Mesodermal cell (in vitro differentiated cells): ENCODE measurements at regions not wholly inside any gene's neighbourhood (a gene's known extent, or its start where the extent isn't known, plus 50 kb on each side); places are given as distances from the start of the nearest gene placed in this dataset.
"Not testable (repeated sequence)": the region's sequence is repeated elsewhere in the genome, so short reads cannot be mapped to it uniquely, and the experiment has no call there.

Experiments used
- H3K27ac ChIP-seq: 2 replicates; pipeline ENCODE4 v1.7.0; 2013; ENCODE audit warnings: mild to moderate bottlenecking, low read depth, low read length, moderate library complexity; ENCODE audit not compliant: severe bottlenecking
- H3K36me3 ChIP-seq: 2 replicates; pipeline ENCODE4 v1.7.1; 2013; ENCODE audit warnings: mild to moderate bottlenecking, low read length, moderate library complexity; ENCODE audit not compliant: control insufficient read depth, insufficient read depth
- H3K4me1 ChIP-seq: one replicate; pipeline ENCODE4 v1.7.1; 2013; ENCODE audit warnings: mild to moderate bottlenecking, low read length; ENCODE audit not compliant: insufficient read depth, control insufficient read depth, poor library complexity, severe bottlenecking
- H3K4me3 ChIP-seq: 2 replicates; pipeline ENCODE4 v1.7.0; 2013; ENCODE audit warnings: low read length, control low read depth, mild to moderate bottlenecking; ENCODE audit not compliant: insufficient read depth, poor library complexity, severe bottlenecking; ENCODE audit errors: extremely low read depth
- H3K9me3 ChIP-seq: 2 replicates; pipeline ENCODE4 v1.7.1; 2013; ENCODE audit warnings: mild to moderate bottlenecking, low read length, moderate library complexity; ENCODE audit not compliant: control insufficient read depth
- WGBS, 2 experiments: methylation state at CpG; one replicate each; pipeline ENCODE4 v1.1.5; 2013; ENCODE audit warnings: missing lambda C conversion rate in 2 of 2; ENCODE audit not compliant: insufficient coverage in 2 of 2; 5-methylcytosine and 5-hydroxymethylcytosine counted together

DNA sequence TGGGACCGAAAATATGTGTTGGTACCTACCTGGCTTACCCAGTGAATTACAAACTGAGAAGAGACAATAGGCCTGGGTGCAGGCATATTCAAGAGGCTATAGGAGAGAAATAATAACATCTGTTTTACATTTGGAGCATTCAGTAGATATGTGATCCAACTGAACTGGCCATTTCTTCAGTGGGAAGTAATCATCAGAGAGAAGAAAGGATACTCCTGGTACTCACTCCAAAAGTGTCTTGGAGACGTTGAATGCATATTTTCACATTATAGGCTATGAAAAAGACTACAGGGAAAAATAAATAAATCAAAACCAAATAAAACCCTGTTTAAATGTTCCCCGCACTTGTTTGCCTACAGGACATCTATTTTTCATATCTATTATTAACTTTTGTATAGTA is 1680.3 kb downstream of the REEP3 start:
- Histone ChIP-seq H3K36me3 (no peaks in the 10 kb centered on the region), H3K27ac (no peak overlapping the region), H3K4me1 (no peaks in the 10 kb centered on the region), H3K9me3 (no peaks in the 10 kb centered on the region), H3K4me3 (no peak overlapping the region)
- WGBS, 2 experiments = 100% methylated on average over 1 of the region's 3 CpGs; no CpG with 5 or more reads in 1 of the 2 experiments

DNA sequence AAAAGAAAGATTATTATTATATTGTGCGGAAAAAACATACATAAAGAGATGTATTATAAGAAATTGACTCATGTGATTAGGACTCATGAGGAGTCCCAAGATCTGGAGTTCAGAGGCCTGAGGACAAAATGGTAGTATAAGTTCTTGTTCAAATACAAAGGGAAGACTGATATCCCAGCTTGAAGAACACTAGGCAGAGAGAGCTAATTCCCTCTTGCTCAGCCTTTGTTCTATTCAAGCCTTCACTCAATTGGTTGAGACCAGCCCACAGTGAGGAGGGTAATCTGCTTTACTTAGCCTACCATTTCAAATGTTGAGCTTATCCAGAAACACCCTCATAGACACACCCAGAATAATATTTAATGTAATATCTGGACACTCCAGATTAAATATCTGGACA is 1683.8 kb downstream of the REEP3 start:
- Histone ChIP-seq H3K9me3 (no peaks in the 10 kb centered on the region), H3K4me1 (no peaks in the 10 kb centered on the region), H3K27ac (no peak overlapping the region), H3K4me3 (no peak overlapping the region), H3K36me3 (no peaks in the 10 kb centered on the region)
- WGBS, 2 experiments = no CpG with 5 or more reads among the region's 1 CpG

DNA sequence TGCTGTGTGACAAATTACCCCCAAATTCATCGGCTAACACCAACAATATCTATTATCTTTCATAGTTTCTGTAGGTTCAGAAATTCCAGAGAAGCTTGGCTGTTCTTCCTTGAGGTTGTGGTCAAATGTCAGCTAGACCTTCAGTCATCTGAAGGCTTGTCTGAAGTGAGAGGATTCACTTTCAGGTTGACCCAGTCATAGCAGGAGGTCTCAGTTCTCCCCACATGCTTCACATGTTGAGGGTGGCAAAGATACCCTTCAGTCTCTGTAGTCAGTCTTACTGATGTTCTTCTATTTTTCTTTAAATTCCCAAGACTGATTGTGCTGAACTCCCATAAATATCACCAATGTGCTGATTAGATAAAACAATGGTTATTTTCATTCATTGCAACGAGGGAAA is 1692.0 kb downstream of the REEP3 start:
- no peak overlapping the region for H3K27ac ChIP-seq
- H3K36me3 ChIP-seq = no peaks in the 10 kb centered on the region
- no peaks in the 10 kb centered on the region for H3K4me1 ChIP-seq
- no peaks in the 10 kb centered on the region for H3K9me3 ChIP-seq
- 79 to 100% methylated on average over 1 of the region's 2 CpGs for WGBS, 2 experiments
- H3K4me3 ChIP-seq = no peak overlapping the region

DNA sequence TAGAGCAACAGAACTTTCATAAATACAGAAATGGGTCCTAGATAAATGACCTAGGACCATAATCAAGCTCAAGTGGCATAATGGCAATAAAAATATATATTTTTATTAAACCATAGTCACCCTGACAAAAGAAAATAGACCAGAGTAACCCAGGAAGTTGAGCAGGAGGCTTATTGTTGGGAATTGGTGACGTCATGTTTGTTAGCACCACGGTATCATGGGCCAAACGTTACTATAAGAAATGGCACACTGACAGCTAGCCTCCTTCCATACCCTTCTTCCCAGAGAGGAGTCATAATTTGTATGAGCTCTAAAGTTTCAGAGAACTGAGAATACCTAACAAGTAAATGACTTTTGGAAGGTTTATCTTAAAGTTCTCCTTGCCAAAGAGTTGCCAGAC is 1698.2 kb downstream of the REEP3 start:
- H3K9me3 ChIP-seq = no peaks in the 10 kb centered on the region
- no peak overlapping the region for H3K27ac ChIP-seq
- H3K4me1 ChIP-seq = no peaks in the 10 kb centered on the region
- H3K4me3 ChIP-seq = no peak overlapping the region
- WGBS, 2 experiments = 100% methylated on average over 2 of the region's 3 CpGs; no CpG with 5 or more reads in 1 of the 2 experiments
- H3K36me3 ChIP-seq = no peaks in the 10 kb centered on the region

DNA sequence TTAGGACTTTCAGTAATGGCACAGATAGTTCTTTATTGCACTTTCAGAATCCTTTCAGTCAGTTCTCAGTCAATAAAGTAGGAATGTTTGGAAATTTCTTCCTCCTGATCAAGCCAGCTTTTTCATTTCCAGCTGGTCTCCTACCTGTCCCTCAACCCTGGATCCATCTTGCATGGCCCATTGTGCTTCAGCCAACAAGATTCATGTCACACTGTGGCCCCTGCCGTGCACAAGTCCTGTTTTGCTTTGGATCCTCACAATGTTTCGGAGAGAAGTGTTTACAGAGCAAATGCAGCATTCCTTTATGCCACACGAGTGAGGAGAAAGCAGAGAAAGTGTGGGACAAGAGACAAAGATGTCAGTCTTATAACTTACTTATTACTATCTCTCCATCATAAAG is 1694.7 kb upstream of the LRRTM3 start:
- no CpG with 5 or more reads among the region's 3 CpGs for WGBS, 2 experiments
- no peaks in the 10 kb centered on the region for H3K4me1 ChIP-seq
- H3K4me3 ChIP-seq = no peak overlapping the region
- no peak overlapping the region for H3K27ac ChIP-seq
- no peaks in the 10 kb centered on the region for H3K9me3 ChIP-seq
- no peaks in the 10 kb centered on the region for H3K36me3 ChIP-seq

DNA sequence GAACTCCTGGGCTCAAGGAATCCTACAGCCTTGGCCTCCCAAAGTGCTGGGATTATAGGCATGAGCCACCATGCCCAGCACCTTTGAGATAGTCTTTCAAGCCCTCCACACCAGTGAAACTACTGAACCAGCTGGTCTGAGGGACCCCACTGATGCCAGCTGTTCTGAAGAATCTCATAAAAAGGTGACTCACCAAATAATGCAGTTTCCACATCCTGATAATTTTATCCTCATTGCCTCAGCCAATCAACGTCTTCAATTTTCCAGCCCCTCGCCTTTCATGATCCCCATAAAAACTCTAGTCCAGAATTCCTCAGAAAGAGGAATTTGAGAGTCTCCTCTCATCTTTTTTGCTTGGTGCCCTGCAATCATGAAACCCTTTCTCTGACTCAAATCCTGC is 1691.6 kb upstream of the LRRTM3 start:
- no peak overlapping the region for H3K4me3 ChIP-seq
- no peaks in the 10 kb centered on the region for H3K9me3 ChIP-seq
- no peaks in the 10 kb centered on the region for H3K4me1 ChIP-seq
- no peaks in the 10 kb centered on the region for H3K36me3 ChIP-seq
- no peak overlapping the region for H3K27ac ChIP-seq
- WGBS, 2 experiments = 78 to 100% methylated on average over 2 of the region's 2 CpGs

DNA sequence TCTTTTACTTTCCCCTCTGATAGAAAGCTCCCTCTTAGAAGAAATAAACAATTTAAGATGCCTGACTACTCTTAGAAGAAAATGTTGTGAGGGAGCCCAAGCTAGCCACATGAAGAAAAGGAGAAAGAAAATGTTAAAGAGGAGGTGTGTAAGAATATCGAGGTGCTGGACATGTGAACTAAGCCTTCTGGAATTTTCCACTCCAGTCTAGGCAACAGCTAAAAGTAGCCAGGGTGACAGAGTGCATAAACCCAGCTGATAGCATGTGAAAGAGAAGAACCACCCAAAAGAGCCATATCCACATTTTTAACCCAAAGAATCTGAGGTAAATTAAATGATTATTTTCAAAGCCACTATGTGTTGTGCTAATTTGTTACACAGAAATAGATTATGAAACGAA is 1690.6 kb upstream of the LRRTM3 start:
- Histone ChIP-seq H3K36me3 (no peaks in the 10 kb centered on the region), H3K9me3 (no peaks in the 10 kb centered on the region), H3K4me1 (no peaks in the 10 kb centered on the region), H3K4me3 (no peak overlapping the region), H3K27ac (no peak overlapping the region)
- 60 to 100% methylated on average over 1 of the region's 2 CpGs for WGBS, 2 experiments

DNA sequence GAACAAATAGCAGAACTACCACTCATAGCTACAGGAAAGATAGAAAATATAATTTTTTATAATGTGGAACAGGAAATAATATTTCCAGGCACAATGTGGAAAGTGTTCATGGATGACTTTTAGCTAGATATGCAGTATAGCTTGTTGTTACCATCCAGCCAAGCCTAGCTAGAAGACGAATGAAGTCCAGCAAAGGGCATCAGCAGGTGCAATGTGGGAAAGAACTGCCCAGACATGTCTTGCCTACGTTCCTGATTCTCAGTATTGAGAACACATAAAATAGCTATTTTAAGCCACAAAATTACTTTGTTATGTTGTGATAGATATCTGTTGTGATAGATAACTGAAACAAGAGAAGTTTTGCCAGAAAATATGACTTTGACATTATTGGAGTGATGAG is 1690.0 kb upstream of the LRRTM3 start:
- WGBS, 2 experiments = 80 to 100% methylated on average over 1 of the region's 2 CpGs
- Histone ChIP-seq H3K4me3 (no peak overlapping the region), H3K36me3 (no peaks in the 10 kb centered on the region), H3K9me3 (no peaks in the 10 kb centered on the region), H3K27ac (no peak overlapping the region), H3K4me1 (no peaks in the 10 kb centered on the region)

DNA sequence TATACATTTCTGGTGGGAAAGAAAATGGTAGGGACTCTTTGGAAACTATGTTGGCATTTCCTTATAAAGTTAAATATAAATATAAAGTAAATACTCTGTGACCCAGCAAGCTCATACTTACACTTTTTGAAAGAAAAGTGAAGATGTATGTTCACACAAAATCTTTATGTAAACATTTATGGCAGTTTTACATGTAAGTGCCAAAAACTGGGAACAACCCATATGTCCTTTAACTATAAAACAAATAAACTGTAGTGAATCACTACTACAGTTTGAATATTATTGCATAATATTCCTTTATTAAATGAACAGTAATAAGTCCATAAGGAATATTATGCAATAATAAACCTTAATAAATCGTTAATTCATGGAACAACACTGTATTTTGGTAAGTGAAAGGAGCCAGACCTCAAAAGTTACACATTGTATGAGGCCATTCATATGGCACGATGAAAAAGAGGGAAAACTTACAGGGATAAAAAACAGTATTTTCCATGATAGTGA is 1660.3 kb upstream of the LRRTM3 start:
- Histone ChIP-seq H3K36me3 (no peaks in the 10 kb centered on the region), H3K4me1 (no peaks in the 10 kb centered on the region), H3K4me3 (no peak overlapping the region), H3K27ac (no peak overlapping the region), H3K9me3 (no peaks in the 10 kb centered on the region)
- 100% methylated on average over 1 of the region's 2 CpGs; no CpG with 5 or more reads in 1 of the 2 experiments for WGBS, 2 experiments

DNA sequence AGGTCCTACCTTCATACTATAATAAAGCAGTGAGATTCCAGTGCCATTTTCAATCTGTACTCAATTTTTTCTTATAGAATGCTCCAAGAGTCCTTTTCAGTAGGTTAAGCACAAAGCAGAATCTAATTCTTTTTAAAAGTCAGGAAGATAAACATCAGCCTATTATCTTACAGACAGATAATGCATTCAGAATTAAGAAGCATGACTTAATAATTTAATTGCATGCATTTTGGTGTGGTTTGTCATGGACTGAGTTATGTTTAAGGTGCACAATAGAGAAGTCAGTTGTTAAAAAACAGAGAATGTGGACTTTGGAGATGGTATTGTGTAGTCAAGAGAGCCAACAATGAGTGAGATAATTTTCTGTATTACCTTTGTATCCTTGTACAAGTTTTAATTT is 1656.3 kb upstream of the LRRTM3 start:
- not testable (repeated sequence) for H3K4me1 ChIP-seq, H3K9me3 ChIP-seq, H3K27ac ChIP-seq, H3K4me3 ChIP-seq, H3K36me3 ChIP-seq

DNA sequence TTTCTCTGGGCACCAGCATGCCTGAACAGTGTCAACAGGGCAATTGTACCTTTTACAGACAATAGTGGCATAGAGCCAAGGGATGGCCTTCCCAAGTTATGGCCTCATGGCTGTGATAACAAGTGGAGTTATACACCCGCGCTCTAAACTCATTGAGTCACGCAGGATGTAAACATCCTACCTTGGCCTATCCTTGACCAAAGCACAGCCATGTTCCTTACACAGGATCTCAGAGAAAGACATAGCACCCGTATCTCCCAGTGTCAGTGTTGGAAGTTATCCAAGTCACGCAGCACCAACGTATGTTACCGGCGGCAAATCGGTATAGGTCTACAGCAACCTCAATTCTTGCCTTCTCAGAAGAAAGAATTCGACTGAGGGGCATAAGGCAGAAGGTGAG is 1654.9 kb upstream of the LRRTM3 start:
- H3K27ac ChIP-seq = no peak overlapping the region
- H3K36me3 ChIP-seq = no peaks in the 10 kb centered on the region
- no peak overlapping the region for H3K4me3 ChIP-seq
- no peaks in the 10 kb centered on the region for H3K4me1 ChIP-seq
- H3K9me3 ChIP-seq = no peaks in the 10 kb centered on the region
- 88 to 95% methylated on average over 6 to 10 of the region's 10 CpGs for WGBS, 2 experiments

DNA sequence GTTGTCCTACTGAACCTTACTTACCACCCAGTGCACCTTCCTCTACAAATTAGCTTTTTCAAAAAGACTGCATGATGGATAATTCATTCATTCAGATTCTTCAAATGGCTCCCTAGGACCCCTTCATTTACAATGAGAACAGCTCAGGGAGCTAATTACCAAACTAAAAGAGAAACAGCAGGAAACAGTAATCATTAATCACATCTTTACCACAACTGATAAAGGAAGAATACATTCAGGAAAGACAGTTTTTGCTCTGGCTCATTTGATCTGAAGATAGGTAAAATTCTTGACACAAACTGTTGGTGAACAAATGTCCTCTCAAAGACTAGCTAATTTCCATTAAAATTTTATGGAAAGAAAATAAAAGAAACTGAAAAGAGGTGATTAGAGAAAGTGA is 1652.7 kb upstream of the LRRTM3 start:
- H3K4me1 ChIP-seq = no peaks in the 10 kb centered on the region
- no peak overlapping the region for H3K27ac ChIP-seq
- no peaks in the 10 kb centered on the region for H3K36me3 ChIP-seq
- H3K4me3 ChIP-seq = no peak overlapping the region
- no peaks in the 10 kb centered on the region for H3K9me3 ChIP-seq
